B cell (primary cell): ENCODE measurements at regions not wholly inside any gene's neighbourhood (a gene's known extent, or its start where the extent isn't known, plus 50 kb on each side); places are given as distances from the start of the nearest gene placed in this dataset.

Experiments used
- ATAC-seq: fragments of 200-7000 bp; cut with Tn5 transposase; one replicate; pipeline ENCODE4 v1.10.0; 2021; ENCODE audit warnings: low read depth, mild to moderate bottlenecking, moderate number of reproducible peaks, moderate library complexity
- CTCF ChIA-PET: fragments of 350-600 bp; sonication (Branson Sonifier 250); formaldehyde crosslinking; loops from one replicate; lab custom pipeline; 2021; ENCODE audit warnings: antibody characterized with exemption, inconsistent platforms; lab: Charles Lee
- POLR2A ChIA-PET: fragments of 350-600 bp; sonication (Branson Sonifier 250); formaldehyde crosslinking; loops from one replicate; lab custom pipeline; 2021; ENCODE audit warnings: antibody characterized with exemption; lab: Charles Lee
- DNase-seq: peaks from one replicate; pipeline ENCODE4 v3.0.0; 2013
- H2AFZ ChIP-seq: 2 replicates; pipeline ENCODE4 v1.6.1; 2012; ENCODE audit warnings: mild to moderate bottlenecking, low read depth, low read length; ENCODE audit not compliant: insufficient read depth, poor library complexity, severe bottlenecking
- H3K27ac ChIP-seq, 2 donors: 1 replicate in 1 of 2; 2 replicates in 1 of 2; pipeline ENCODE4 v1.5.1; 2012 to 2013; ENCODE audit warnings: low read length in 2 of 2, mild to moderate bottlenecking in 2 of 2, moderate library complexity in 1 of 2
- H3K27me3 ChIP-seq, 4 experiments: fragments of 200-600 bp in 1 of 4; sonication (generic) in 1 of 4; replicated peaks in 1 of 4; 1 replicate in 2 of 4; 2 replicates in 2 of 4; pipeline versions ENCODE4 v1.6.1 to v1.7.0; 2013 to 2016; ENCODE audit warnings: low read length in 3 of 4, mild to moderate bottlenecking in 2 of 4, mixed read lengths in 1 of 4, moderate library complexity in 1 of 4; ENCODE audit not compliant: insufficient read depth in 4 of 4, control insufficient read depth in 3 of 4; ENCODE audit errors: control extremely low read depth in 1 of 4
- H3K36me3 ChIP-seq, 2 experiments: replicated peaks in 1 of 2; 1 replicate in 1 of 2; 2 replicates in 1 of 2; pipeline versions ENCODE4 v1.6.1 to v1.7.1; 2013; ENCODE audit warnings: low read length in 1 of 2; ENCODE audit not compliant: insufficient read depth in 2 of 2, control insufficient read depth in 1 of 2; ENCODE audit errors: control extremely low read depth in 1 of 2, extremely low read depth in 1 of 2
- H3K4me1 ChIP-seq, 2 donors: fragments of 200-600 bp in 1 of 2; sonication (generic) in 1 of 2; 1 replicate in 1 of 2; 2 replicates in 1 of 2; pipeline versions ENCODE4 v1.5.1 to v1.6.1; 2013 to 2017; ENCODE audit warnings: low read length in 2 of 2; ENCODE audit not compliant: control insufficient read depth in 2 of 2, insufficient read depth in 2 of 2
- H3K4me2 ChIP-seq: replicated peaks from 2 replicates; pipeline ENCODE3; 2012; ENCODE audit warnings: mild to moderate bottlenecking, low read depth, low read length; ENCODE audit not compliant: poor library complexity, severe bottlenecking
- H3K4me3 ChIP-seq, 5 experiments: fragments of 200-600 bp in 1 of 5; sonication (generic) in 1 of 5; 1 replicate in 3 of 5; 2 replicates in 2 of 5; pipeline versions ENCODE4 v1.5.1 to v1.7.0; 2011 to 2016; ENCODE audit warnings: low read length in 4 of 5, mild to moderate bottlenecking in 4 of 5, low read depth in 2 of 5, control low read depth in 1 of 5, moderate library complexity in 1 of 5; ENCODE audit not compliant: insufficient read depth in 1 of 5; ENCODE audit errors: control extremely low read depth in 1 of 5, extremely low read depth in 1 of 5
- H3K79me2 ChIP-seq: fragments of 200-600 bp; sonication (generic); one replicate; pipeline ENCODE4 v1.6.0; 2016; ENCODE audit warnings: low read length; ENCODE audit not compliant: control insufficient read depth, insufficient read depth
- H3K9ac ChIP-seq: fragments of 200-600 bp; sonication (generic); 2 replicates; pipeline ENCODE4 v1.6.1; 2017; ENCODE audit warnings: mild to moderate bottlenecking, low read length, moderate library complexity
- H3K9me3 ChIP-seq, 3 donors: one replicate each; pipeline versions ENCODE4 v1.6.1 to v1.7.1; 2013; ENCODE audit warnings: low read length in 2 of 3; ENCODE audit not compliant: control insufficient read depth in 2 of 3, insufficient read depth in 1 of 3; ENCODE audit errors: control extremely low read depth in 1 of 3
- H4K20me1 ChIP-seq: 2 replicates; pipeline ENCODE4 v1.6.0; 2012; ENCODE audit warnings: mild to moderate bottlenecking, low read length; ENCODE audit not compliant: insufficient read depth, control insufficient read depth, poor library complexity, severe bottlenecking
- H3K27ac Mint-ChIP-seq: one replicate; pipeline ENCODE4 v1.8.0; 2021; ENCODE audit warnings: mixed read lengths
- H3K27me3 Mint-ChIP-seq: one replicate; pipeline ENCODE4 v1.8.0; 2021; ENCODE audit warnings: mixed read lengths
- H3K4me1 Mint-ChIP-seq: one replicate; pipeline ENCODE4 v1.8.0; 2021; ENCODE audit warnings: mixed read lengths
- H3K4me3 Mint-ChIP-seq: one replicate; pipeline ENCODE4 v1.8.0; 2021; ENCODE audit warnings: mixed read lengths
- H3K9me3 Mint-ChIP-seq: one replicate; pipeline ENCODE4 v1.8.0; 2022; ENCODE audit warnings: mixed read lengths; ENCODE audit not compliant: insufficient read depth
- EZH2 ChIP-seq: IDR thresholded peaks from 2 replicates; pipeline ENCODE4 v1.6.1; 2012; ENCODE audit warnings: borderline replicate concordance, low read depth, mild to moderate bottlenecking, moderate library complexity, low read length; ENCODE audit not compliant: insufficient read depth, poor library complexity, severe bottlenecking
- WGBS: methylation state at CpG from one replicate; pipeline ENCODE4 v1.1.5; 2013; ENCODE audit warnings: missing lambda C conversion rate; ENCODE audit not compliant: insufficient coverage; 5-methylcytosine and 5-hydroxymethylcytosine counted together
- intact Hi-C: fragments of 100-400 bp; cut with micrococcal nuclease; formaldehyde crosslinking; loops from one replicate; pipeline ENCODE4 v1.10.0; 2022
- TF ChIP-seq, protein P1 (sequence below): fragments of 200-600 bp; IDR thresholded peaks from one replicate; pipeline ENCODE4 v1.8.0; 2022; ENCODE audit warnings: antibody characterized with exemption, mild to moderate bottlenecking

DNA sequence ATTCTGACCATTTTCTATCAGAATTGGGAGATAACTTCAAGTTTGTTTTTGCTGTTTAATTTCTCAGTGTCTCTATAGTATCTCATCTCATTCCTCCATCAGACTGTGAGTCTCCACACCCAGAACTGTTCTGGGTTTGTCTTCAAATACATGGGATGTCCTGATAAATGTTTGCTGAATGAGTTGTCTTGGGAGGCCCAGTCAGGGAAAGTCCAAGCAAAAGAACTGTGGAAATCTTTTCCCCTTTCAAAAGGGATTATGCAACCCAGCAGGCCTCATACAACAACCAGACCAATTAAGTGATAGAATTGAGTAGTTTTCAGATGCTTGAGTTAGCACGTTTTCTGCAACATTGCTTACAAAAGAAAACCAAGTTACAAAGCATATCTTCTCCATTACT is 324.4 kb downstream of the BRINP1 start:
- no peak overlapping the region for H3K4me2 ChIP-seq
- no peak overlapping the region for H3K9ac ChIP-seq
- no peak overlapping the region for H3K27ac ChIP-seq
- intact Hi-C loops = no loop called here
- no peak overlapping the region for H3K4me3 ChIP-seq
- H3K36me3 ChIP-seq = no peaks in the 10 kb centered on the region
- H4K20me1 ChIP-seq = no peaks in the 10 kb centered on the region
- DNase-seq (no peak), ATAC-seq (no peak)
- H3K4me1 ChIP-seq = no peaks in the 10 kb centered on the region
- no CpG with 5 or more reads among the region's 1 CpG for WGBS
- no peaks in the 10 kb centered on the region for H3K27me3 Mint-ChIP-seq
- H3K9me3 ChIP-seq = peaks cover 0 to 5% (median 0%) of the 10 kb centered on the region in 3 donors
- H3K9me3 Mint-ChIP-seq = no peaks in the 10 kb centered on the region
- no peaks in the 10 kb centered on the region for H3K4me1 Mint-ChIP-seq
- CTCF ChIA-PET = no interaction called here
- H3K79me2 ChIP-seq = no peaks in the 10 kb centered on the region
- POLR2A ChIA-PET = no interaction called here
- H3K27ac Mint-ChIP-seq = no peak overlapping the region
- TF ChIP-seq EZH2 = no peak
- TF ChIP-seq, protein P1, sequence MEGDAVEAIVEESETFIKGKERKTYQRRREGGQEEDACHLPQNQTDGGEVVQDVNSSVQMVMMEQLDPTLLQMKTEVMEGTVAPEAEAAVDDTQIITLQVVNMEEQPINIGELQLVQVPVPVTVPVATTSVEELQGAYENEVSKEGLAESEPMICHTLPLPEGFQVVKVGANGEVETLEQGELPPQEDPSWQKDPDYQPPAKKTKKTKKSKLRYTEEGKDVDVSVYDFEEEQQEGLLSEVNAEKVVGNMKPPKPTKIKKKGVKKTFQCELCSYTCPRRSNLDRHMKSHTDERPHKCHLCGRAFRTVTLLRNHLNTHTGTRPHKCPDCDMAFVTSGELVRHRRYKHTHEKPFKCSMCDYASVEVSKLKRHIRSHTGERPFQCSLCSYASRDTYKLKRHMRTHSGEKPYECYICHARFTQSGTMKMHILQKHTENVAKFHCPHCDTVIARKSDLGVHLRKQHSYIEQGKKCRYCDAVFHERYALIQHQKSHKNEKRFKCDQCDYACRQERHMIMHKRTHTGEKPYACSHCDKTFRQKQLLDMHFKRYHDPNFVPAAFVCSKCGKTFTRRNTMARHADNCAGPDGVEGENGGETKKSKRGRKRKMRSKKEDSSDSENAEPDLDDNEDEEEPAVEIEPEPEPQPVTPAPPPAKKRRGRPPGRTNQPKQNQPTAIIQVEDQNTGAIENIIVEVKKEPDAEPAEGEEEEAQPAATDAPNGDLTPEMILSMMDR = no peak
- no peak overlapping the region for H3K4me3 Mint-ChIP-seq
- H2AFZ ChIP-seq = no peak overlapping the region
- no peaks in the 10 kb centered on the region for H3K27me3 ChIP-seq

DNA sequence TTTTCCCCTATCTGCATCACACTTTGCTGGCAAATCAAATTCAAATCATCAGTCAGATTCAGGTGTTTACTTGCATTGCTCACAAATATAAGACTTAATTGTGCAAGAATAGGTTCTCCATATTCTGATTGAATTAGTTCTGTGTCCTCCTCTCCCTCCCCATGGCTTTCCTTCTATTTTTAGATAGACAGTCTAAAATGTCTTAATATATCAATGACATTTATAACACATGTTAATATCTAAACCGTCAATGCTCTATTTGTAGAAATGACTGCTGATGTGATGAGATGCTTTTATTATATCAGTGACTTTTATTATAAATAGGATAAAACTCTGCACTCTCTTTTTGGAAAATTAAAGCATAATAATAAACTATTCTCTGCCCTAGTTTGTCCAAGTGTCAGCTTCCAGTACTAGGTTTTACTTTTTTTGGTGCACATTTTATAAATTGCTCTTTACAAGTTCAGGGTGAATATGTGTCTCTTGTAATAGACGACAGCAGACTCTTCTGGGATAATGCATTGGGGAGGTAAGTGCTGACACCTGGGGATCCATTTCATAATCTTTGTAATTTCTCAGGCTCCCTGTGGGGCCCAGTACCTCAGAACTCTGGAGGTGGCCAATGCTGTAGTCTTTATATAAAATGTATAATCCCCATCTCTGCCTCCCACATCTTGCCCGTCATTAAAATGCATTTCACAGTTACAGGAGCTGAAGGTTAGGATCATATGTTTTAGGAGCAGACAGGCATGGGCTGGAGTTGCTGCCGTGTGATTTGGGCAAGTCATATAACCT is 321.5 kb downstream of the BRINP1 start:
- POLR2A ChIA-PET = no interaction called here
- intact Hi-C loops = no loop called here

More for the DNA sequence above, 321.5 kb downstream of the BRINP1 start:
- Mint-ChIP-seq H3K27me3 (no peaks in the 10 kb centered on the region), H3K27ac (no peak overlapping the region), H3K9me3 (no peaks in the 10 kb centered on the region), H3K4me1 (no peaks in the 10 kb centered on the region), H3K4me3 (no peak overlapping the region)
- ATAC-seq (no peak), DNase-seq (no peak)
- H2AFZ ChIP-seq = no peak overlapping the region
- no peak overlapping the region for H3K27ac ChIP-seq
- no peak overlapping the region for H3K9ac ChIP-seq
- no peaks in the 10 kb centered on the region for H3K36me3 ChIP-seq
- no peak overlapping the region for H3K4me3 ChIP-seq
- CTCF ChIA-PET = no interaction called here
- H3K9me3 ChIP-seq = no peaks in the 10 kb centered on the region
- no peaks in the 10 kb centered on the region for H3K27me3 ChIP-seq
- TF ChIP-seq EZH2 = no peak
- TF ChIP-seq, protein P1 = no peak
- H3K79me2 ChIP-seq = no peaks in the 10 kb centered on the region
- H4K20me1 ChIP-seq = no peaks in the 10 kb centered on the region
- H3K4me2 ChIP-seq = no peak overlapping the region
- no CpG with 5 or more reads among the region's 4 CpGs for WGBS
- H3K4me1 ChIP-seq = no peaks in the 10 kb centered on the region
